SKM-1 treated with dmso at 0.1 percent for 144 hours (cell line): ENCODE measurements at regions not wholly inside any gene's neighbourhood (a gene's known extent, or its start where the extent isn't known, plus 50 kb on each side); places are given as distances from the start of the nearest gene placed in this dataset.

Source experiments
- DNase-seq: peaks from one replicate; lab custom pipeline; 2025; ENCODE audit not compliant: unreplicated experiment; lab: John Stamatoyannopoulos, UW

- DNase-seq = no peak
These were observed 135.1 kb upstream of the SEL1L start for GRCh38 chr14:81668626-81669274.

- no peak for DNase-seq
These were observed 135.7 kb upstream of the SEL1L start for GRCh38 chr14:81669308-81669707.

- no peak for DNase-seq
These were observed 140.3 kb upstream of the SEL1L start for GRCh38 chr14:81673930-81674329.

GRCh38 chr14:81676395-81676794 is 142.7 kb upstream of the SEL1L start:
- DNase-seq = no peak

- no peak for DNase-seq
These were observed 143.2 kb upstream of the SEL1L start for GRCh38 chr14:81676879-81677278.

- no peak for DNase-seq
These were observed 144.1 kb upstream of the SEL1L start for GRCh38 chr14:81677736-81678135.

- no peak for DNase-seq
These were observed 145.6 kb upstream of the SEL1L start for GRCh38 chr14:81679226-81679625.

GRCh38 chr14:81681541-81681940 is 147.9 kb upstream of the SEL1L start:
- DNase-seq = no peak

GRCh38 chr14:81682134-81682533 is 148.5 kb upstream of the SEL1L start:
- no peak for DNase-seq

- no peak for DNase-seq
These were observed 149.0 kb upstream of the SEL1L start for GRCh38 chr14:81682701-81683100.

GRCh38 chr14:81684696-81685095 is 151.0 kb upstream of the SEL1L start:
- DNase-seq = no peak

- no peak for DNase-seq
These were observed 152.9 kb upstream of the SEL1L start for GRCh38 chr14:81686512-81686911.

- no peak for DNase-seq
These were observed 158.3 kb upstream of the SEL1L start for GRCh38 chr14:81691931-81692330.

GRCh38 chr14:81694419-81694818 is 160.8 kb upstream of the SEL1L start:
- DNase-seq = no peak

- DNase-seq = no peak
These were observed 176.0 kb upstream of the SEL1L start for GRCh38 chr14:81709681-81710080.

GRCh38 chr14:81710232-81710845 is 176.7 kb upstream of the SEL1L start:
- DNase-seq = peak; percentile 14

- no peak for DNase-seq
These were observed 182.1 kb upstream of the SEL1L start for GRCh38 chr14:81715731-81716130.

GRCh38 chr14:81716953-81717352 is 183.3 kb upstream of the SEL1L start:
- no peak for DNase-seq

- DNase-seq = no peak
These were observed 190.3 kb upstream of the SEL1L start for GRCh38 chr14:81723956-81724355.

- DNase-seq = no peak
These were observed 193.6 kb upstream of the SEL1L start for GRCh38 chr14:81727218-81727617.

- DNase-seq = no peak
These were observed 194.8 kb upstream of the SEL1L start for GRCh38 chr14:81728447-81728846.

- no peak for DNase-seq
These were observed 196.0 kb upstream of the SEL1L start for GRCh38 chr14:81729622-81730021.

- no peak for DNase-seq
These were observed 204.3 kb upstream of the SEL1L start for GRCh38 chr14:81737938-81738337.
